Inflammatory macrophage (primary cell): ENCODE measurements at regions not wholly inside any gene's neighbourhood (a gene's known extent, or its start where the extent isn't known, plus 50 kb on each side); places are given as distances from the start of the nearest gene placed in this dataset.

Experiments used
- DNase-seq, 2 donors: peaks; one replicate each; pipeline ENCODE4 v3.0.0-alpha.2; 2020 to 2022

DNA sequence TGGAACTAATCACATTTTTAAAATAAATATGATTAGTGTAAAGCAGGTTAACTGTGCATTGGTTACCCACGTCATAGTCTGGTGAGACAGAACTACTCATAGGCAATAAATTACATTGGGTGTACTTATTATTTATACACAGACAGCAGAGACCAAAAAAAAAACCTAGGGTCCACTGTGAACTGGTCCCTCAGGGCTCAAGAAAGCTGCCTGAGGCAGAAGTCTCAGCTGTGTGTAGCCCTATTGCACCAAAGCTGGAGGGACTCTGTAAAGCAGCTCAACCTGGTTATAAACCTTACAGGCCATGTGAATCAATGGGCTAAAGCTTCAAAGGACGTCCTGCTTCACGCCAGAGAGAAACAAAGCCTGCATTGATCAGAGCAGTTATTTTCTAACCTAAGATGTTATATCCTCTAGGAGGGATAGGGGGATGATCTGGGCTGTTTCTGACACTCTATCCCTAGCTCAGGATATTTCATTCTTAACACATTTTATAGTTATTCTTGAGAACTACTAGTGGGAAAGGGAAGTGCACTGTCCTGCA, 432.2 kb upstream of the ANO3 start:
- no peak for DNase-seq

DNA sequence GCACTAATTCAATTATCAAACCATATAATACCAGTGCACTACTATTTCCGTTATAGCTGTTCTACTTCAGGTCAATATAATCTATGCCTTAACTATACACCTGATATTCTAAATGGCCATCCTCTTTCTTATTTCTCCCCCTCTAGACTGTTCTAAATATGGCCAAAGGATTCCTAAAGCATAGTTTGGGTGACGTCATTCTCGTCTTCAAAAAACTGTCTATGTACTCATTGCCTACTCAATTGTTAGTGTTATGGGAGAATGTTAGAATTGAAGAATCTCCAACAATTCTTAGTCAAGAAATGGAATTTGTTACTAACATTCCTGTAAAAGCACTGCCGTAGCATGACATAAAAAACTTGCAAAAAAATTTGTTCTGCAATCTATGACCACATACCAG, 431.1 kb upstream of the ANO3 start:
- DNase-seq: no peak

DNA sequence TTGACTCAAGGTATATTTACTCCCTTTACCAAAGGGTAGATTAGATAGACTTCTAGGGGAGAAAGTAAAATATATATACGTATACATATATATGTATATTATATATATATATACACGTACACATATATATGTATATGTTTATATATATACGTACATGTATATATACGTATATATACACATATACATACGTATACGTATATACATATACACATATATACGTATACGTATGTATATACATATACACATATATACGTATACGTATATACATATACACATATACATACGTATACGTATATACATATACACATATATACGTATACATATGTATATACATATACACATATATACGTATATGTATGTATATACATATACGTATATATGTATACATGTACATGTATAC, 430.5 kb upstream of the ANO3 start:
- DNase-seq: no peak

DNA sequence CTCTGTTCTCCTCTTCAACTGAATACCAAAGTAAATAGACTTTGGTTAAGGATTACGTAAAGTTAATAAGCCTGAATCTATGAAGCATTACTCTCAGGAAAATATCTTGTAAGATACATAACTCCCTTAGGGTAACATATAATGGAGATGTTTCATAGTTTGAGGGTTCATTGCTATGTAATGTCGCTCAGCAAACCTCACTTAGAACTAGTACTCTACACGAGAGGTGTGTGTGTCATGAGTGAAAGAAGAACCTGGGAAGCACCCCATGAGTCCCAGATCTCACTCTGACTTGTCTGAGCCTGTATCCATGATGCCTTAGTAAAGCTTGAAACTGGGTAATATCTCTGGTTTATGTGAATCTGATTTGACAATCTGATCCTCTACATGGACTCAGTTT, 429.5 kb upstream of the ANO3 start:
- DNase-seq: no peak

DNA sequence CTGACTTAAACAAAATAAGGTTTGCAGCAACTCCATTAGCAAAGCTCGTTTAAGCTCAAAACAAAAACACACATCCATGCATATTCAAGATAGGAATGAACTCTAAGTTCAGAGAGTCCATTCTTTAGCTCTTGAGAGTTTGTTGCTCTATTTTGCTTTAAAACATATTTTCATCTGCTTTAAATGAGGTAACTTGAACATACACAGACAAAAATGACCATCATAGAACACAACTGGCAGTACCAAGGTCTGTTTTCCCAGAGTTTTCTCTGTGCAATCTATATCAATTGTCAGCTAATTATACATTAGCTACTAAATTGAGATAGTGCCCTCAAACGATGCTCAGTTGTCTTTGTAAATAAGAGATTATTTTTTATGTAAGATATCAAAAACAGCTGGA, 423.2 kb upstream of the ANO3 start:
- no peak for DNase-seq

DNA sequence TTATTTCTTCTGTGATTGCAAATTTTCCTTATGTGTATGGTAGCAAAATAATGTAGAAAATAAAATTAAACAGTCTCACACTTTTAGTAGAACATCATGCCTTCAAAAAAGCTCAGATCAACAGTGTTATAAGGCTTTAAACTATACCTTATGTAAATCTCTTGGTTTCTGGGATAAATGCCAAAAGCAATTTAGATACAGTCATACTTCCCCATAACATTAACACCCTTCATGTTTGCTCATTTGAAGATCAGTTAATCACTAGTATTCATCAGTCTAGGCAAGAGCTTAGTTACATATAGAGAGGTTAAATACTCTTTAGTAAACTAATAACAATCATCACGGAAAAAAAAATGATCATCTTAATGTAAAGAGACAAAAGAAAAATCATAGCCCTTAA, 421.8 kb upstream of the ANO3 start:
- no peak for DNase-seq

DNA sequence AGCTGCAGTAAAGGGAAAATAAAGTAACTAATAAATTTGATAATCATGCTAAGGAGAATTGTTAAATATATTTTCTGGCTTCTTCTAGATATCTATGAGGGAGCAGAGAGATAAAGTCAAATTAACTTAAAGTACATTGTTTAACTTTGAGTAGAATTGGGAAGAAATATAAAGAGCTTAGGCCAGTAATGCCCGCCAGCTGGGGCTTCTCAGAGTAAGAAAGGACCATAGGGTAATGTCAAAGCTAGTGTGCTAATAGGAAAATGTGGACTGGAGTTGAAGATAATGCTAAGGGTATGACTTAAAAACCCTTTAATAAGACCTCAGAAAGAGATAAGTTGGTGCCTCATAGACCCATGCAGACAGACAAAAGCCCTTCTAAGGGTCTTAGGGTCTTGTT, 411.6 kb upstream of the ANO3 start:
- DNase-seq: no peak

DNA sequence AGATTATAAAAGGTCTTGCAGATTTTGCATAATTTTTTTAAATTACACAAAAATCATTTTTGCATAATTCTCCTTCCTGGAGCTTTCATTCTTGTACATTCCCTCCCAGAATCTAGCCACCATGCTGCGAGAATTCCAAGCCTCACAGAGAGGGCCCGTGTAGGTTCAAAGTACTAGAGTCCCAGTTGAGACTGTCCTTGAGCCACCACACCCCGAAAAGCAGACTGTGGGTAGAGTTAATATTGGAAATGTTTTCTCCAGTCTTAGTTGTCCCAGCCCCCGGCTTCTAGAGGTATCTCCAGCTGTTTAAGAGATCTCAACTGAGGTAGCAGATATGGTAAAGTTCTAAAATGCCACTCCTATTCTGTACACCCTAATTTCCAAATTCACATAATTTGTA, 407.3 kb upstream of the ANO3 start:
- no peak for DNase-seq

DNA sequence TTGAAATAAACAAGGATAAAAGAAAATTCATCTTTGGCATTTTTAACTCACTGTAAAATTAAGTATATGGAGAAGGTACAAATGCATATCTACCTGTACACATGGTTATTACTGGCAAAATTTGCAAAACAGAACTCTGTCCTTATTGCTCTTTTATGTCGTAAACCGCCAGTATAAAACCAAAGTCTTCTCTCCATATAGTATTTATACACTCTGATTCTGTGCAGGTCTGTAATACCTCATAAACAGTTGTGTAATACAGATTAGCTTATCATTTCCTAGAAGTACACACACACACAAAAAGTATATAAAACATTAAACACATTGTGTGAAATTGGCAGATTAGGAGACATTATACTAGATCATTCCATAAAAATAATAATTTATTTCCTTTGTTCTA, 406.6 kb upstream of the ANO3 start:
- DNase-seq: no peak

DNA sequence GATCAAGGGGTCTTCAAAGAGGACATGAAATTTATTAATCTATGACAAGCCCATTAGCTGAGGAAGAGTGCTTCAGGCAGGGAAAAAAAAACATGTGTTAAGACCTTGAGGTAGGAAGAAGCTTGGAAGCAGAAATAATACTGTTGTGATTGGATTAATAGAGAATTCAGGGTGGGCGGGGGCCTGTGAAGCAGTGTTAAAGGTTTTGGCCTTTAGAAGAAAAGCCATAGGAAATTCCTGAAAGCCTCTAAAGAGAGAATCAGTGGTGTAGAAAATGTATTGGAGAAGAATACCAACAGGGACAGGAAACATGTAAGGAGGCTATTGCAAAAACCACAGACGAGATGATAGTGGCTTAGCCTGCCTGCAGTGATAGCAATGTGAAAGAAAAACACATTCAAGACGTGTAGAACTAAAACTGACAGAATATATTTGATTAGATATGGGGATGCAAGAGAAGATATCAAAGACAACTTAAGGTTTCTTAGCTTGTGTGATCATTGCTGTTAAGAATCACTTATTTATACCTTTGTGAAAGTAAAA, 404.4 kb upstream of the ANO3 start:
- no peak for DNase-seq

DNA sequence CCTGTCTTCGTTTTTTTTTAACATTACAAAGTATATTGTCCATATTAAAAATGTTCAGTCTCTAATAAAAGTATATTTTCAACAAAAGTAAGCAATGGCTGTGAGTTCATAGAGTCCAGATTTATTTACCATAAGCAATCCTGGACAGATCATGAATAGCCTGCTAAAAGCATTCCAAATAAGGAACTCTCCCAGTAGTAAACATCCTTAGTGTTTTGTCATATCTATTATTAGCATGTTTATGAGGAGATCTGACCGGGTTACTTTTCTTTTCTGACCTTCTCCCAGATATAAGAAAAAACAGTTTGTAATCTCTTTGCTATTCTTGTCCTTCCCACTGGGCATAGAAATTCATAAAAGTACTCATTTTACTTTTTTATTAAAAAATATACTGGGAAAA, 403.9 kb upstream of the ANO3 start:
- no peak for DNase-seq

DNA sequence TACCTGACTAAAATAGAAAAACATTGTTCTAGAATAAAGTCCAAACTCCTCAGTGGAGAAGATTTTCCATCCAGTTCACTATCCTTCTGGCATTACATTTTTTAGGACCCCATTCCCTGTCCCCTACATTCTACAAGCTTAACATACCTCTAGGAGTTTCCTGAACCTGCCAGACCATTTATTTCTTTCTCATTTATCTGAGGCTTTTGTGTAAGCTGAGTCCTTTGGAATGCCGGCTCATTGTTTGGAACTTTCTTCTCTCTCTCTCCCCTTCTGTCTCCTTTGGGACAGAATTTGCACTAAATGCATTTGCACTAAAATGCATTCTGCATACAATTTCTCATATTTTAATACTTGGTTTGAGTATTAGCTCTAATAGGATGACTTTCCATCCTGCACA, 393.0 kb upstream of the ANO3 start:
- no peak for DNase-seq

DNA sequence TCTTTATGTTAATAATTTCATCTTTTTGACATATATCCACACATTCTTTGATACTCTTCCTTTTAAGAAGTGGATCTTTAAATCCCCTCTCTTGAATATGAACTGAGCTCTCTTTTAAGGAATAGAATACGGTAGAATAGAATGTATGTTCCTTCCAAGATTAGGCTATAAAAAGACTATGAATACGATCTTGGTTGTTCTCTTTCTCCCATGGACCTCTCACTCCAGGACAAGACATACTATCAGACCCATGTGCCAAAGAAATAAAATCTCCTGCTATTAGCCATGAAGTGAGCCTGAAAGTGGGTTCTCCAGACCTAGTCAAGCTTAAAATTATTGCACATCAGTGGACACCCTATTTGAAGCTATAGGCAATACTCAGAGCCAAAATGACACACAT, 392.2 kb upstream of the ANO3 start:
- DNase-seq: no peak

DNA sequence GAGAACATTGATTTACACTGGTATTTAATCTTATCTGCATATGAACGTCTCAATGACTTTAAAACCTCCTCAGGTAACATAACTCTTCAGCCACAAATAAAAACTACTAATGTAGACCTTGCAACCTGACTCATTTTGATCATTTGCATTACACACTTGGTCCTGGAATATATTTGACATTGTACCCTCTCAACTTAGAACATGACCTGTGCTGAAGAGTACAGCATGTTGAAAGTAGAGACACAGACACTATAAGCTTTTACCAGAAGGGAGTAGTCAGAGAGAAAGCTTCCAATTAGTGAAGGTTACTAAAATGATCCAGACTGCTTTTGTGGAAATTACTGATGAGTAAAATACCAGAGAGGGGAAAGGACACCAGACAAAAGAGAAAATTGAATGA, 390.6 kb upstream of the ANO3 start:
- DNase-seq: no peak

DNA sequence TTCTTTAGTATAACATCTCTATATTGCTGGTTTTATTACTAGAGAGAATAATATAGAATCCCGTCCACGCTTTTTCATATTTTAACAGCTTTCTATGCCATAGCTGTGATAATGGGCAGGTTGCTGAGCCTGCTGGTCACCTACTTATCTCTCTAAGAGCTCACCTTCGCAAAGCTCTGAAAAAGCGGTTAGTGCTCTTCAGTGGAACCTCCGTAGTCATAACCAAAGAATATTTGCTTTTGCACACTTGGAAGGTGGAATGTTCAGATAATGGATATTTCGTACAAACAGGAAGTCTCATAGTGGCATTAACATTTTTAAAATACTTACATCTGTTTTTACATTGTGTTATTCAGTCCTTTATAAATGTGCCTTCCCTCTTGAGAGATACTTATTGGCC, 388.9 kb upstream of the ANO3 start:
- no peak for DNase-seq

DNA sequence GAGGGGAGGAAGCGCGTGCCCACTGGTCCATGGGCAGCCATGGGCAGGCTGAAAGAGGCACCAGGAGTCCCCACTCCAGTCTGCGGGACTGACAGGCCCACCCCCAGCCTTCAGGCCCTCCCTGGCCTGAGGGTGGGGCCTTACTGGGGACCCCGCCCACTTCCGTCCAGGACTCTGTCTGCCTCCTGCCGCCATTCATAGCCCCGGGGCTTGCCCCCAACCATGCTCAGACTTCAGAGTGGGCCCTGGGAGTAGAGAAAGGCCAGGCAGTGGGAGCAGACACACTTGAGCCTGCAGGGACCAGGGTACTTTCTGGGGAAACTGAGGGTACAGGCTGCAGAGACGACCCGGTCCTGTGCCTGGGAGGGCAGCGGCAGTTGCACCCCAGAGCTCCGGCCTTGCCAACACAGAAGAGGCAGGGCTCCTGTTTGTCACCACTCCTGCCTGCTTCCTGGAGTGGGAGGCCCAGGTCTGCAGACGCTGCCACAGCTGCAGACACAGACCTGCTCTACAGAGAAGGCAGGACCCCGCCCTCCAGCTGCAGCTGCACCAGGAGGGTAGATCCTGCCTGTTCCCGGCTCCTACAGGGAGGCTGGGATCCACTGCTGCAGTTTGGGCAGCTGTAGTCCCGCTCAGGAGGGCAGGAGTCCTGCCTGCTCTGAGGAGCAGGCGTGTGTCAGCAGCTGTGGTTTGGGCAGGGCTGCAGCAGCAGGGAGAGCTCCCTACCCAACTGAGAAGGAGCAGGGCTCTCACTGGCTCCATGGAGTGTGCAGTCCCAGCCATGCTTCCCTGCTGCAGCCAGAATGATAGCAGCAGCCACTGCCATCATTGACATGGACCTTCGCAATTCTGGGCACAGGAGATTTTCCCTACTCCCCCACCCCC, 387.9 kb upstream of the ANO3 start:
- no peak for DNase-seq

DNA sequence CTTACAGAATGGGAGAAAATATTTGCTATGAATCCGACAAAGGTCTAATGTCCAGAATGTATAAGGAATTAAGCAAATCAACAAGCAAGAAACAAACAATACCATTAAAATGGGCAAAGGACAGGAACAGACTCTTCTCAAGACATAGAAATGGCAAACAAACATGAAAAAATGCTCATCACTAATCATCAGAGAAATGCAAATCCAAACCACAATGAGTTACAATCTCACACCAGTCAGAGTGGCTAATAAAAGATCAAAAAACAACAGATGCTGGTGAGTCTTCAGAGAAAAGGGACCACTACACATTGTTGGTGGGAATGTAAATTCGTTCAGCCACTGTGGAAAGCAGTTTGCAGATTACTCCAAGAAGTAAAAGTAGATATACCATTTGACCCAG, 382.0 kb upstream of the ANO3 start:
- no peak for DNase-seq

DNA sequence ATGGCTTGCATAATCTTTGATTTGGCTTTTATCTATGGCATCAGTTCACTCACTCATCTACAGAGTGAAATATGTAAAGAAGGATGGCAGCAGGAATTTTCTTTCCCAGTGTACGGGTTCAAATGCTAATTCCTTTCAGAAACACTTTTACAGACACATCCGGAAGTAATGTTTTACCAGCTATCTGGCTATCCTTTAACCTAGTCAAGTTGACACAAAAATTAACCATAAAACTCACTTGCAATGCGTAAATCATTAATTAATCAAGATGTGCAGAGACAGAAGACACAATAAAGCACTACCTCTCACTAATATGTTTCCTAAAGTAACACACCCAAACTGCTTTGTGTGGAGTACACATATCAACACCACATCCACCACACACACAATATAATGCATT, 378.9 kb upstream of the ANO3 start:
- DNase-seq: no peak

DNA sequence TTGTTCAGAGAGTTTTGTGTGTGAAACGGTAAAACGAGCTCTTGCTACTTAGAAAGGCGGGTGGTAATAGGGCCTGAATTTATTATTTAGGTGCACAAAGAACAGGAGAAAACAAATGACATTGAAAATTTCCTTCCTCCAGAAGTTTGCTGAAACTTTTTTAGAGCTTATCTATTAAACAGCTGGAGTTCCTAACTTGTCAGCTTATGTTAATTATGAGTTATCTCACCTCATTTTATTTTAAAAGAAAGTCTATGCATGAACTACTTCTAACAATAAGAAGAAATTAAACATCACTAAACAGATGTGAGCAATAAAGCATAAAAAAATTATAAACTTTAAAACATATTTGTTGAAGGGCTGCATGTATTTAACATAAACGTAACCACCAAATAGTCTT, 373.9 kb upstream of the ANO3 start:
- DNase-seq: no peak

DNA sequence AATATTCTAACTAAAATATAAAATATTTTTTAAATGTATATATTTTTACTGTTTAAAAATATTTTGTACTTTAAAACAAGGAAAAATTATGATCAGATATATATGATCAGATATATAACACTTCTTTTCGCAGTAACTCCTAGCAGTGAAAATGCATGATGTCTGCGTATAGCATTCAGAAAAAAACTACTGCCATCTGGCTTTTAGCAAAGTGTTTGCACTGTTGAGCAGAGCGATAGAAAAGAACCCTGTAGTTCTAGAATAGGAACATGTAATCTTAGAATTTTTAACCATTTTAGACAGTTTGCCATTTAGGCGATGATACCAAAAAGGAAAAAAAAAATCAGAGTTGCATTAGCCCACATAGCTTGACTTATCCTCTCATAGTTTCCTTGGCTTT, 370.4 kb upstream of the ANO3 start:
- DNase-seq: no peak

DNA sequence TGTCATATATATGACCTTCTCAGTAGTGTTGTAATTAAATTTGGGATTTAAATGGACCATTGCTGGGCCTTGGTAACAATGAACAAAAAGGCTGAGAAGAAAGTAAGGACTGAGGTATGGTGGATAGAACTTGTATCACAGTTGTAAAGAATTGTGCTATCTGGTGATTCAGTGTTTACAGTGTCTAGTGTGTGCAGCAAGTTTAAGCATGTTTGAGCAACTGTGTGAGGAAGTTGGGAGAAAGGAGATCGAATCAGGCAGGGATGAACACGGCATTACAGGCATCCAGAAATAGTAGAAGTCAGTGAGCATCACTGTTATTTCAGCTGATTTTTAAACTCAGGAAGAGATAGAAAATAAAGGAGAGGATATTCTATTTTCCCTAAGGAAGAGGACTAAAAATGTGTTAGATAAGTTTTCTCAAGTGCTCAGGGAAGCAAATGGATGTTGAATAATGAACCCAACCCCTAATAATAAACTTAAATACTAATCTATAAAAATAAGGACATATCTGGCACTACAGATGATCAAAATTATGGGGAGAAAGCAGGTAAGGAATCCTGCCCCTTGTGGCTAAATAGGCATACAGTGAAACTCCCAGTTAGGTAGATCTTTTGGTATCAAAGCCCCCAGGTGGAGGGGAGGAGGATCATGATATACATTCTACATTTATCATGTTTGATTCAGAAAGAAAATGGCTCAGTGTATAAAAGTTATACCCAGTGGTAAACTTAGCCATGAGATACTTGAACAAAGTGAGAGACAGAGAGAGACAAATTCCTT, 361.0 kb upstream of the ANO3 start:
- DNase-seq: no peak

DNA sequence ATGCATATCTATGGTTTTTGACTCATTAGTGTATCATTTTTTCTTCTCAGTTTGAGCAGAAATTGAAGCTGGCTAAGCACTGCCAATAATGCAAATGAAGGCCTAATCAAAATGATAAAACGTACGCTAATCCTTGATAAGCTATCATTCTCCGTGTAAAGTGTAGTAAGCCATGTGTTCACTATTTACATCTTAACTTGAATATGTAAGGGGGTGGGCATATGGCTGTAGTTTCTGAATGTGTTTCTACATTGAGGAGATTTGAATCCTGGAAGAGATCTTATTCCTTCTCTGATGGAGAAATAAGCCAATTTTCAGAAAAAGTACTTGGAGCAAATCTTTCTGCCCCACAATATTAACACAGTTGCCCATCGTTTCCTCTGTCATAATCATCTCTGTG, 351.8 kb upstream of the ANO3 start:
- DNase-seq: no peak

DNA sequence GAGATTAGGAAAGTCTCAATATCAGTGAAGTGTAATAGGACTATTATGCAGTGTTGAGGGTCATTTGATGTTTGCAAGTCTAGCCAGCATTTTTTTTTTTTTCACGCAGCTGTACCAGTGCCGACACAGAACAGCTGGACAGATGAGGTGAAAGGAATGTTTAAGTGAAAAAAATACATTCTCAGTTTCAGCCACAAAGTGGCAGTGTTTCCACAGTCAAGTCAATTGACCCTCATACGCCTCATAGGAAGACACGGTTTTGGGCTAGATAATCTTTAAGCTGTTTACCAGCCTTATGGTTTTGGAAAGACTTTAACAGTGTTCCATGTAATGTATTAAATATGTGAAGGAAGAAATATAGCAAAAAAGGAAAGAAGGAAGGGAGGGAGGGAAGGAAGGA, 349.9 kb upstream of the ANO3 start:
- DNase-seq: peak in 1 of 2 donors; percentile 2

DNA sequence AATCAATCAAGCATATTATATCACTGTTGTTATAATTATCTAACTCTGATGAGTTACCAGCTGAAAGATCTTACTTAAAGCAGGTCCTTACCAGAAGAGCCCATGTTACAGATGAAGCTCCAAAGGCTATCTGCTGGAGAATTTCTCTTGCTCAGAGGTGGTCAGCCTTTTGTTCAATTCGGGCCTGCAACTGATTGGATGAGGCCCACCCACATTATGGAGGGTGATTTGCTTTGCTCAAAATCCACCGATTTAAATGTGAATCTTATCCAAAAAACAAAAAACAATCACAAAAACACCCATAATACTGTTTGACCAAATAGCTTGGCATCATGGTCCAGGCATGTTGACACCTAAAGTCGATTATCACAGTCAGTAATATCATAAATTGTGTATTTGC, 348.6 kb upstream of the ANO3 start:
- DNase-seq: no peak
